LNCAP (cell line): ENCODE measurements at regions not wholly inside any gene's neighbourhood (a gene's known extent, or its start where the extent isn't known, plus 50 kb on each side); places are given as distances from the start of the nearest gene placed in this dataset.

ENCODE experiments used
- CTCF ChIP-seq: fragments of 450-650 bp; IDR thresholded peaks from 2 replicates; pipeline ENCODE4 v1.5.1; 2017; ENCODE audit warnings: mild to moderate bottlenecking

GRCh38 chr10:2208106-2208505, 470.8 kb upstream of the ADARB2 start:
- TF ChIP-seq CTCF = no peak

GRCh38 chr10:2207246-2207922, 470.1 kb upstream of the ADARB2 start:
- TF ChIP-seq CTCF = no peak

GRCh38 chr10:2205406-2205805, 468.1 kb upstream of the ADARB2 start:
- TF ChIP-seq CTCF = no peak

- no peak for TF ChIP-seq CTCF
These were observed 465.1 kb upstream of the ADARB2 start for GRCh38 chr10:2202401-2202800.

GRCh38 chr10:2201534-2202099, 464.3 kb upstream of the ADARB2 start:
- no peak for TF ChIP-seq CTCF

GRCh38 chr10:2197663-2198062, 460.3 kb upstream of the ADARB2 start:
- no peak for TF ChIP-seq CTCF

GRCh38 chr10:2196272-2196671, 458.9 kb upstream of the ADARB2 start:
- TF ChIP-seq CTCF = no peak
